OCI-LY7 (cell line): ENCODE measurements at regions not wholly inside any gene's neighbourhood (a gene's known extent, or its start where the extent isn't known, plus 50 kb on each side); places are given as distances from the start of the nearest gene placed in this dataset.

Experiments used
- CTCF ChIP-seq: fragments of 200-600 bp; sonication (generic); conservative IDR thresholded peaks from 2 replicates; pipeline ENCODE4 v1.5.1; 2014; ENCODE audit warnings: mild to moderate bottlenecking, antibody characterized with exemption, low read length, moderate library complexity, mixed read lengths
- EZH2phosphoT487 ChIP-seq: fragments of 200-600 bp; sonication (generic); IDR thresholded peaks from 2 replicates; pipeline ENCODE4 v1.6.1; 2018; ENCODE audit warnings: low read depth, borderline replicate concordance, mild to moderate bottlenecking, mixed run types, antibody characterized with exemption, low read length, moderate library complexity, mixed read lengths

- TF ChIP-seq CTCF (no peak), EZH2phosphoT487 (no peak)
These were observed 294.9 kb downstream of the FSIP2 start for GRCh38 chr2:186033541-186033940.
